NT2/D1 (cell line): ENCODE measurements at regions not wholly inside any gene's neighbourhood (a gene's known extent, or its start where the extent isn't known, plus 50 kb on each side); places are given as distances from the start of the nearest gene placed in this dataset.

Experiments
- SUZ12 ChIP-seq: IDR thresholded peaks from 2 replicates; pipeline ENCODE4 v1.6.1; 2011; ENCODE audit not compliant: insufficient read length, insufficient read depth; ENCODE audit errors: extremely low read depth
- YY1 ChIP-seq: IDR thresholded peaks from 2 replicates; pipeline ENCODE4 v1.6.1; 2011; ENCODE audit not compliant: insufficient read length, insufficient read depth
- ZNF274 ChIP-seq: IDR thresholded peaks from 2 replicates; pipeline ENCODE4 v1.6.1; 2011; ENCODE audit warnings: mild to moderate bottlenecking, low read depth, low read length

DNA sequence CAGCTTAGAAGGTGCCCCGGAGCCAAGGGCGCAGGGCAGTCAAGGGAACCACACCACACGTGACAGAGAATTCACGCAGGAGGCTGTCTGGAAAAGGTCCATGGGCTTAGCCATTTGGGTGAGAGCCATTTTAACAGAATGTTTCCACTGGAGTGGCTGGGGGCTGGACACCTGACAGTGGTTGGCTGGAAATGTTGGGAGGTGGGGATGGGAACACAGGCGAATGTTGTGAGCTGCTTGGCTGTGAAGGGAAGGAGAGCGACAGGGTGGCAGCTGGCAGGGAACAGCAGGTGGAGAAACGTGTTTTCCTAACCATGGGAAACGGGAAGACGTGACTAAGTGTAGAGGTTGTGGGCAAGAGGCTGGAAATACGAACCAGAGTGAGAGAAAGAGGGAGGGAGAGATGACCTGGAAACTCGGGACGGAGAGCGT, 100.5 kb upstream of the ZNF32 start:
- TF ChIP-seq ZNF274 (no peak), YY1 (no peak), SUZ12 (no peak)
